Kidney epithelial cell (primary cell): ENCODE measurements at regions not wholly inside any gene's neighbourhood (a gene's known extent, or its start where the extent isn't known, plus 50 kb on each side); places are given as distances from the start of the nearest gene placed in this dataset.
"Not testable (repeated sequence)": the region's sequence is repeated elsewhere in the genome, so short reads cannot be mapped to it uniquely, and the experiment has no call there.

ENCODE experiments used
- DNase-seq: peaks from one replicate; pipeline ENCODE4 v3.0.0-alpha.2; 2010; ENCODE audit warnings: low read depth
- H3K27me3 ChIP-seq: 2 replicates; pipeline ENCODE4 v1.6.0; 2011; ENCODE audit warnings: low read length; ENCODE audit not compliant: control insufficient read depth, insufficient read depth
- H3K36me3 ChIP-seq: 2 replicates; pipeline ENCODE4 v1.5.1; 2011; ENCODE audit warnings: low read length; ENCODE audit not compliant: control insufficient read depth, insufficient read depth
- H3K4me3 ChIP-seq: 2 replicates; pipeline ENCODE4 v1.5.1; 2011; ENCODE audit warnings: low read depth, mild to moderate bottlenecking, control low read depth, low read length
- CTCF ChIP-seq: IDR thresholded peaks from 2 replicates; pipeline ENCODE4 v1.5.1; 2011; ENCODE audit warnings: mild to moderate bottlenecking, moderate library complexity, low read length, control low read depth, inconsistent platforms; ENCODE audit not compliant: insufficient read depth, poor library complexity, severe bottlenecking

GRCh38 chr4:137361756-137362470 lies 170.4 kb downstream of the PCDH18 start:
- no peaks in the 10 kb centered on the region for H3K27me3 ChIP-seq
- no peak for DNase-seq
- H3K4me3 ChIP-seq, result no peak overlapping the region
- H3K36me3 ChIP-seq, result no peaks in the 10 kb centered on the region
- TF ChIP-seq CTCF, result no peak

GRCh38 chr4:137360761-137361160 lies 171.5 kb downstream of the PCDH18 start:
- no peak for TF ChIP-seq CTCF
- DNase-seq, result no peak
- Histone ChIP-seq H3K36me3 (no peaks in the 10 kb centered on the region), H3K4me3 (no peak overlapping the region), H3K27me3 (no peaks in the 10 kb centered on the region)

DNA sequence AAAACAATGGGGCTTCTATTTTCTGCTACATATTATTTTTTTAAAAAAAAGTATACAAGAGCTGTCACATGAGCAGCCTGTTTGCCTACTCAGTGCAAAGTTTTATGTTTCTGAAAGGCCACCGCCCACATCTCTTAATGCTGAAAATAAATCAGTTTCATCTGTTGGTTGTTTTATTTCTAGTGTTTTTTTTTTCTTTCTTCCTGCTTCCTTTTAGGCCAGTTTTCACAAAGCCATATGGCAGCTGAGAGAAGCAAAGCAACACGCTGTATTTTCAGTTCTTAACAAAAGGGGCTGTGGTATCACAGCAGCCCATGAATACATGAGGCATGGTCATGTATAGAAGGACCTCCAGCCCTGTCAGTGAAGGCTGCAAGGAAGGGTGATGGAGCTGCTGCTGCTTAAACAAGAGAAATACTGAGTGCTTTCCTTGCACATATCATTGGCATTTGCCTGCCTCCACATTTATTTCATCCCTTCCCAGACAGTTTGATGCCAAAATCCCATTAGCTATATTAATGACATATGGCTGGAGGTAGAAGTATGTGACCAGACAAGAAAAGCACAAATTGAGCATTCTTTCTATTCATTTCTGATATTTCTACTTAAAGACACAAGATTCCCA lies 172.5 kb downstream of the PCDH18 start:
- Histone ChIP-seq H3K36me3 (no peaks in the 10 kb centered on the region), H3K4me3 (no peak overlapping the region), H3K27me3 (no peaks in the 10 kb centered on the region)
- DNase-seq, result no peak
- no peak for TF ChIP-seq CTCF

DNA sequence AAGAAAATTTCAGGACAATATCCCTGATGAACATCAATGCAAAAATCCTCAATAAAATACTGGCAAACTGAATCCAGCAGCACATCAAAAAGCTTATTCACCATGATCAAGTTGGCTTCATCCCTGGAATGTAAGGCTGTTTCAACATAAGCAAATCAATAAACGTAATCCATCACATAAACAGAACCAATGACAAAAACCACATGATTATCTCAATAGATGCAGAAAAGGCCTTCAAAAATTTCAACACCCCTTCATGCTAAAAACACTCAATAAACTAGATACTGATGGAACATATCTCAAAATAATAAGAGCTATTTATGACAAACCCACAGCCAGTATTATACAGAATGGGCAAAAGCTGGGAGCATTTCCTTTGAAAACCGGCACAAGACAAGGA lies 177.7 kb downstream of the PCDH18 start:
- not testable (repeated sequence) for H3K4me3 ChIP-seq, H3K27me3 ChIP-seq, H3K36me3 ChIP-seq, DNase-seq

DNA sequence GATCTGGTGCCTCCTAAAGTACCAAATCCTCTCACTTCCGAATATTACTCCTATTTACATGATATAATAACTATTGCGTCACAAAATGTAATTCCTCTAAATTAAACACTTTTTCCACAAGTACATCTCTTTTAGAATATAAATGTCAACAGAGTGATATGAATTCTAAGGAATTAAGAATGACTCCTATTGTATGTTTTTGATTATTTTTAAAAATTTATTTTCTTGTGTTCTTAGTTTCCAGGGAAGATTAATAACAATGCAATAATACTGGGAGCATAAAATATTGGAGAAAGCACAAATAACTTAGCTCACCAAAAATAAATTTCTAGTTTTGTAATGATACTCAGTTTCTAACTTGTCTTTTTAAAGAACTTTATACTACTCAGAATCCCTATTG lies 184.9 kb downstream of the PCDH18 start:
- no peak overlapping the region for H3K4me3 ChIP-seq
- no peak for TF ChIP-seq CTCF
- H3K27me3 ChIP-seq, result no peaks in the 10 kb centered on the region
- H3K36me3 ChIP-seq, result no peaks in the 10 kb centered on the region
- DNase-seq, result no peak

GRCh38 chr4:137345597-137345996 lies 186.7 kb downstream of the PCDH18 start:
- Histone ChIP-seq H3K4me3 (no peak overlapping the region), H3K36me3 (no peaks in the 10 kb centered on the region), H3K27me3 (no peaks in the 10 kb centered on the region)
- no peak for DNase-seq
- TF ChIP-seq CTCF, result no peak
